Lung (tissue), 11 donors: ENCODE measurements at regions not wholly inside any gene's neighbourhood (a gene's known extent, or its start where the extent isn't known, plus 50 kb on each side); places are given as distances from the start of the nearest gene placed in this dataset.

Experiments used
- ATAC-seq: fragments of 200-7000 bp; cut with Tn5 transposase; one replicate; pipeline ENCODE4 v1.9.1; 2020; ENCODE audit warnings: moderate number of reproducible peaks; ENCODE audit not compliant: insufficient read depth, low FRiP score
- DNase-seq, 3 donors: peaks; one replicate each; pipeline ENCODE4 v3.0.0-alpha.2; 2013 to 2017
- H3K27ac ChIP-seq, 2 donors: one replicate each; pipeline ENCODE4 v1.5.1; 2013; ENCODE audit warnings: mild to moderate bottlenecking in 2 of 2, moderate library complexity in 2 of 2, control low read depth in 1 of 2, inconsistent platforms in 1 of 2, low read depth in 1 of 2, low read length in 1 of 2
- H3K27me3 ChIP-seq, 3 donors: one replicate each; pipeline ENCODE4 v1.5.1; 2013; ENCODE audit warnings: low read length in 2 of 3; ENCODE audit not compliant: control insufficient read depth in 3 of 3, insufficient read depth in 3 of 3
- H3K36me3 ChIP-seq, 4 donors: one replicate each; pipeline ENCODE4 v1.5.1; 2013; ENCODE audit warnings: low read length in 4 of 4, mild to moderate bottlenecking in 1 of 4, moderate library complexity in 1 of 4; ENCODE audit not compliant: control insufficient read depth in 4 of 4, insufficient read depth in 4 of 4
- H3K4me1 ChIP-seq, 5 donors: one replicate each; pipeline ENCODE4 v1.5.1; 2013; ENCODE audit warnings: low read length in 5 of 5, mild to moderate bottlenecking in 2 of 5, moderate library complexity in 1 of 5; ENCODE audit not compliant: control insufficient read depth in 5 of 5, insufficient read depth in 5 of 5
- H3K4me3 ChIP-seq: one replicate; pipeline ENCODE4 v1.5.1; 2013; ENCODE audit warnings: mild to moderate bottlenecking, control low read depth, moderate library complexity
- H3K9ac ChIP-seq, 2 donors: one replicate each; pipeline ENCODE4 v1.5.1; 2013; ENCODE audit warnings: low read length in 2 of 2, control low read depth in 1 of 2; ENCODE audit not compliant: insufficient read depth in 1 of 2
- H3K9me3 ChIP-seq, 4 donors: one replicate each; pipeline ENCODE4 v1.5.1; 2013; ENCODE audit warnings: low read length in 3 of 4, mild to moderate bottlenecking in 1 of 4, moderate library complexity in 1 of 4; ENCODE audit not compliant: control insufficient read depth in 4 of 4, insufficient read depth in 3 of 4
- WGBS, 2 donors: extraction: QIAGEN DNeasy Blood & Tissue Kit; methylation state at CpG; one replicate each; pipeline ENCODE4 v1.1.7; 2013; 5-methylcytosine and 5-hydroxymethylcytosine counted together
- TF ChIP-seq, protein P1 (sequence below): IDR thresholded peaks from 2 replicates; pipeline ENCODE4 v1.5.1; 2012; ENCODE audit warnings: mild to moderate bottlenecking; ENCODE audit errors: control extremely low read depth, extremely low read depth
- donor health status: control.
- donor health status: control.
- donor health status: Bipolar disorder and iron deficiency.
- donor health status: healthy.
- donor health status: DM: yes; HTN: yes; CAD: no.

DNA sequence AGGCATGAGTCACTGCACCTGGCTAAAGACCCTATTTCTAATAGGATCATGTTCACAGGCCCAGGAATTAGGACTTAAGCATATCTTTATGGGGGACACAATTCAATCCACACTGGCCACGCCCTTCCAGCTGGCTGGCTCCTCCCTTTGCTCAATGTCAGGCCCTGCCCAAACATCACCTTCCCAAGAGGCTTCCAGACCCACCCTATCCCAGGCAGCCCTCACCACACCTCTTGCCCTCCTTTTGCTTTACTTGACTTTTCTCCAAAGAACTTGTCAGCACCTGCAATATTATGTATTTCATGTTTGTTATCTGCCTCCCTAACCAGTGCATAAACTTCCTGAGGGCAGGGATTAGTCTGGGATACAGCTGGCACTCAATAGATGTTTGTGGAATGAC, 109.6 kb upstream of the CDH5 start:
- no peaks in the 10 kb centered on the region for H3K27me3 ChIP-seq
- peaks cover 0 to 3% (median 0%) of the 10 kb centered on the region in 4 donors for H3K9me3 ChIP-seq
- no peak for DNase-seq
- H3K9ac ChIP-seq, result no peak overlapping the region
- no peak overlapping the region for H3K4me3 ChIP-seq
- TF ChIP-seq, protein P1, sequence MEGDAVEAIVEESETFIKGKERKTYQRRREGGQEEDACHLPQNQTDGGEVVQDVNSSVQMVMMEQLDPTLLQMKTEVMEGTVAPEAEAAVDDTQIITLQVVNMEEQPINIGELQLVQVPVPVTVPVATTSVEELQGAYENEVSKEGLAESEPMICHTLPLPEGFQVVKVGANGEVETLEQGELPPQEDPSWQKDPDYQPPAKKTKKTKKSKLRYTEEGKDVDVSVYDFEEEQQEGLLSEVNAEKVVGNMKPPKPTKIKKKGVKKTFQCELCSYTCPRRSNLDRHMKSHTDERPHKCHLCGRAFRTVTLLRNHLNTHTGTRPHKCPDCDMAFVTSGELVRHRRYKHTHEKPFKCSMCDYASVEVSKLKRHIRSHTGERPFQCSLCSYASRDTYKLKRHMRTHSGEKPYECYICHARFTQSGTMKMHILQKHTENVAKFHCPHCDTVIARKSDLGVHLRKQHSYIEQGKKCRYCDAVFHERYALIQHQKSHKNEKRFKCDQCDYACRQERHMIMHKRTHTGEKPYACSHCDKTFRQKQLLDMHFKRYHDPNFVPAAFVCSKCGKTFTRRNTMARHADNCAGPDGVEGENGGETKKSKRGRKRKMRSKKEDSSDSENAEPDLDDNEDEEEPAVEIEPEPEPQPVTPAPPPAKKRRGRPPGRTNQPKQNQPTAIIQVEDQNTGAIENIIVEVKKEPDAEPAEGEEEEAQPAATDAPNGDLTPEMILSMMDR, result no peak
- ATAC-seq, result no peak
- peaks cover 0 to 4% (median 1%) of the 10 kb centered on the region in 5 donors for H3K4me1 ChIP-seq
- no peak overlapping the region for H3K27ac ChIP-seq
- WGBS, 2 donors, result 87 to 91% methylated on average over 1 of the region's 1 CpG
- no peaks in the 10 kb centered on the region for H3K36me3 ChIP-seq

DNA sequence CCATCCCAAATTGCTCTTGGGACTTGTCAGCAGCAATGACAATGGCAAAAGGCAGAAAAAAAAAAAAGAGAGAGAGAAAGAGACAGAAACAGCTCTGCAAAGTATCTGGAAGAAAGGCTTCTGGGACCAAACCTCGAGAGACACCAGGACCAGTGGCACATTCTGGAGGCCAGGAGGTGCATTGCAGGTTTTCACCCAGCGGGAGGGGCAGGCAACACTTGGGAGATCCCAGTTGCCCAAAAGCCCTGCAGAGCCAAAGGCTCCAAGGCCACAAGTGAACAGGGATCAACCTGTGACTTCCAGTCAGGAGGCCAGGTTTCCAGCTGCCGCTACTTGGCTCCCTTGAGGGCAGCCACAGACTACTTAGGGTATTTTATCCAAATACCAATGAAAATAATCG, 110.8 kb upstream of the CDH5 start:
- TF ChIP-seq, protein P1, result no peak
- H3K4me1 ChIP-seq, result peaks cover 0 to 16% (median 3%) of the 10 kb centered on the region in 5 donors
- 88 to 91% methylated on average over 4 of the region's 4 CpGs for WGBS, 2 donors
- no peak overlapping the region for H3K27ac ChIP-seq
- no peak for ATAC-seq
- no peaks in the 10 kb centered on the region for H3K36me3 ChIP-seq
- no peaks in the 10 kb centered on the region for H3K27me3 ChIP-seq
- DNase-seq, result no peak
- no peak overlapping the region for H3K4me3 ChIP-seq
- no peak overlapping the region for H3K9ac ChIP-seq
- peaks cover 0 to 3% (median 0%) of the 10 kb centered on the region in 4 donors for H3K9me3 ChIP-seq

DNA sequence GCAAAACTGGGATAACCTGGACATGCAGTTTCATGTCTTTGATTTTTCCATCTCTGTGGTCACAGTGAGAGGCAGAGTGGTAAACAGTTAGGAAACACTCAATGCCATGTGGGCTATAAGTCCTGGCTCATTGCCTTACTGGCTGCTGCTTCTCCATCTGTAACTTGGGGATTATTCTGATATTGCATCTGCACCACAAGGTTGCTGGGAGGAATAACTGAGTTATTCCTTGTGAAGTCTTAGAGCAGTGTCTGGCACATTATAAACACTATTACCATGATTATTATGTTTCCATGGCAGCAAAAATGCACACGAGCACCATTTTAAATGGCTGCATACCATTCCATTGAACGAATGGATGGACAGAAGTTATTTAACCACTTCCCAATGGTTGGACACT, 111.7 kb upstream of the CDH5 start:
- no peak for ATAC-seq
- WGBS, 2 donors, result 66 to 80% methylated on average over 2 of the region's 2 CpGs
- H3K4me3 ChIP-seq, result no peak overlapping the region
- H3K4me1 ChIP-seq, result peaks cover 0 to 25% (median 5%) of the 10 kb centered on the region in 5 donors
- no peak overlapping the region for H3K9ac ChIP-seq
- no peaks in the 10 kb centered on the region for H3K27me3 ChIP-seq
- TF ChIP-seq, protein P1, result no peak
- no peaks in the 10 kb centered on the region for H3K36me3 ChIP-seq
- DNase-seq, result no peak
- peaks cover 0 to 3% (median 0%) of the 10 kb centered on the region in 4 donors for H3K9me3 ChIP-seq
- no peak overlapping the region for H3K27ac ChIP-seq

DNA sequence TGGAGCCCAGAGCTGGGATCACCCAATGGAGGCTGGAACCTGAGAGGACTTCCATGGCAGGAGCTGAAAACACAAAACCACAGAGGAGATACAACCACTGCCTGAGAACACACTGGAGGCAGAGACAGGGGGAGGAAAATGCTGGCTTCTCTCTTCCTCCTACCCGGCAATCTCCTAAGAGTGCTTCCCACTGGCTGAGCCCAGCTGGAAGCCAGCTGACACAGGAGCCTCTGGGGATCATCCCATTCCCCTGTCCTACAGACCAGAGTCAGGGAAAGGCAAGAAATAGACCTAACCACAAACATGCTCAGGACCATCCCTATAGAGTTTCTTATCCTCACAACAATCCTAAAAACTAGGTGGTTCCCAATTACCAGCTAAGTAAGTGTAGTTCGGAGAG, 112.4 kb upstream of the CDH5 start:
- ATAC-seq (no peak), DNase-seq (no peak)
- 89 to 92% methylated on average over 2 of the region's 2 CpGs for WGBS, 2 donors
- Histone ChIP-seq H3K27ac (no peak overlapping the region), H3K9me3 (peaks cover 0 to 3% (median 0%) of the 10 kb centered on the region in 4 donors), H3K4me1 (peaks cover 0 to 30% (median 5%) of the 10 kb centered on the region in 5 donors), H3K36me3 (no peaks in the 10 kb centered on the region), H3K4me3 (no peak overlapping the region), H3K27me3 (no peaks in the 10 kb centered on the region), H3K9ac (no peak overlapping the region)
- TF ChIP-seq, protein P1, result no peak
